ENCODE measurements at regions not wholly inside any gene's neighbourhood (a gene's known extent, or its start where the extent isn't known, plus 50 kb on each side); places are given as distances from the start of the nearest gene placed in this dataset.
A peak's percentile ranks its signal among the peaks of the same experiment; 100 is the strongest.

DNA sequence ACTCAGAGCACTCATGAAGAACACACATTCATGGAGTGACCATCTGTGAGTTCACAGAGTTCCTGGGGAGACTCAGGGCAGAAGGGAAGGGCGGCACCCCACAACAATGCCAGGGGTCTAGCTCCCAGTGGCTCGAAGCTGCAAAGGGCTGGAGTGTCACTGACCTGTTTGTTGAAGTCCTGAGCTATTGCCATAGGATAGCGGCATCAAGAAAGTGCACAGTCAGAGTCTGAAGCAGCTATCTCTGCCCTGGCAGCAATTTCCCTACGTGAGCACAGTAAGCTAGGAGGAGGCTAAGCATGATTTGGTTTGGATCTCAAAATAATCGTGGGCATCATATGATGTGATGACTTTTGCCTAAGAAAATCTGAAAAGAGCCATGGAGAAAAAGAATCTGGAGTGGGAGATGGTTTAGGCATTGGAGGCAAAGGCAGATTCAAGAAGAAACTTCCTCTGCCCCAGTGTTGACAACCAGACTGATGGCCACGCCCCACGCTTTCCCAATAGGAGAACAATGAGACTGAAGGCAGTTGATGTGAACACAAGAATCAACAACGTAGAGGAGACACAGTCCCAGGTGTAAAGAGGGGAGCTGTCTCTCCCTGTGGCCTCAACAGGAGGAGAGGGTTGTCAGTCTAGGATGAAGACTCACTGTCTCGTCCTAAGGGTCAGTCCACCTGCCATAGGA, 100.0 kb upstream of the SLC25A33 start:
- no peak overlapping the region for H3K4me2 ChIP-seq (ENCODE audit: control insufficient read depth, extremely low read depth, insufficient read depth, low read depth, low read length)
- H3K79me2 ChIP-seq (ENCODE audit: control insufficient read depth, insufficient read depth, low read length): no peaks in the 10 kb centered on the region
- H3K9me3 ChIP-seq (ENCODE audit: control insufficient read depth, low read depth, low read length): no peaks in the 10 kb centered on the region
- no peak for TF ChIP-seq EZH2 (IDR thresholded peaks at IDR 0.05; ENCODE audit: low read length)
- TF ChIP-seq, protein P1, sequence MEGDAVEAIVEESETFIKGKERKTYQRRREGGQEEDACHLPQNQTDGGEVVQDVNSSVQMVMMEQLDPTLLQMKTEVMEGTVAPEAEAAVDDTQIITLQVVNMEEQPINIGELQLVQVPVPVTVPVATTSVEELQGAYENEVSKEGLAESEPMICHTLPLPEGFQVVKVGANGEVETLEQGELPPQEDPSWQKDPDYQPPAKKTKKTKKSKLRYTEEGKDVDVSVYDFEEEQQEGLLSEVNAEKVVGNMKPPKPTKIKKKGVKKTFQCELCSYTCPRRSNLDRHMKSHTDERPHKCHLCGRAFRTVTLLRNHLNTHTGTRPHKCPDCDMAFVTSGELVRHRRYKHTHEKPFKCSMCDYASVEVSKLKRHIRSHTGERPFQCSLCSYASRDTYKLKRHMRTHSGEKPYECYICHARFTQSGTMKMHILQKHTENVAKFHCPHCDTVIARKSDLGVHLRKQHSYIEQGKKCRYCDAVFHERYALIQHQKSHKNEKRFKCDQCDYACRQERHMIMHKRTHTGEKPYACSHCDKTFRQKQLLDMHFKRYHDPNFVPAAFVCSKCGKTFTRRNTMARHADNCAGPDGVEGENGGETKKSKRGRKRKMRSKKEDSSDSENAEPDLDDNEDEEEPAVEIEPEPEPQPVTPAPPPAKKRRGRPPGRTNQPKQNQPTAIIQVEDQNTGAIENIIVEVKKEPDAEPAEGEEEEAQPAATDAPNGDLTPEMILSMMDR (optimal IDR thresholded peaks at IDR 0.05 in 1 of 3, IDR thresholded peaks at IDR 0.05 in 1 of 3, conservative IDR thresholded peaks at IDR 0.05 in 1 of 3; ENCODE audit: extremely low read depth in 1 of 3, insufficient read depth in 2 of 3, low read length in 3 of 3): no peak
- FAIRE-seq: no peak
- no peak overlapping the region for H3K9ac ChIP-seq (ENCODE audit: control insufficient read depth, extremely low read depth, insufficient read depth, low read length)
- no peaks in the 10 kb centered on the region for H3K36me3 ChIP-seq (ENCODE audit: control insufficient read depth in 2 of 2, extremely low read depth in 1 of 2, insufficient read depth in 2 of 2, low read length in 2 of 2)
- peaks cover 61% of the 10 kb centered on the region for H3K4me1 ChIP-seq (ENCODE audit: control insufficient read depth, extremely low read depth, insufficient read depth, low read length)
- dilution Hi-C loops (cut with MboI; ENCODE audit: extremely low pct_ligation_motif_present, low sequenced_read_pairs): no loop called here
- H3K27me3 ChIP-seq (ENCODE audit: control insufficient read depth, extremely low read depth, insufficient read depth, low read length): no peaks in the 10 kb centered on the region
- no peaks in the 10 kb centered on the region for H3K9me1 ChIP-seq (ENCODE audit: control insufficient read depth, extremely low read depth, insufficient read depth, low read length)
- DNase-seq (ENCODE audit: low read depth, low spot score): no peak
- peak overlapping the region; percentile 46 for H3K27ac ChIP-seq (ENCODE audit: control insufficient read depth, insufficient read depth, low read length)
- H4K20me1 ChIP-seq (ENCODE audit: control insufficient read depth, extremely low read depth, insufficient read depth, low read length): no peaks in the 10 kb centered on the region
- no peak overlapping the region for H2AFZ ChIP-seq (ENCODE audit: control insufficient read depth, low read length)
- no peak overlapping the region for H3K4me3 ChIP-seq (ENCODE audit: control insufficient read depth in 2 of 3, extremely low read depth in 1 of 3, insufficient read depth in 2 of 3, low read depth in 1 of 3, low read length in 3 of 3)

DNA sequence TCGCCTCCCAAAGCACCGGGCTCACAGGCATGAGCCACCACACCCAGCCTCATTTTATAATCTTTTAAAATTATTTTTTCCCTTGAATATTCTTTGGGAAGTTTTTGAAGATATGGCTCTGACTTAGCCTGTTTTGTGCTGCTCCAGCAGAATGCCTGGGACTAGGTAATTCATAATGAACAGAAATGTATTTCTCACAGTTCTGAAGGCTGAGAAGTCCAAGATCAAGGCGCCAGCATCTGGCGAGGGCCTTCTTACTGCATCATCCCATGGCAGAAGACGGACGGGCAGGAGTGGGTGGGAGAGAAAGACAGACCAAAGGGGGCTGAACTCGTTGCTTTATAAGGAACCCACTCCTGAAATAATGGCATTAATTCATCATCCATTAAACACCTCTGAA, 99.0 kb upstream of the SLC25A33 start:
- H3K27ac ChIP-seq (ENCODE audit: control insufficient read depth, insufficient read depth, low read length): no peak overlapping the region
- no peak overlapping the region for H3K4me3 ChIP-seq (ENCODE audit: control insufficient read depth in 2 of 3, extremely low read depth in 1 of 3, insufficient read depth in 2 of 3, low read depth in 1 of 3, low read length in 3 of 3)
- H3K27me3 ChIP-seq (ENCODE audit: control insufficient read depth, extremely low read depth, insufficient read depth, low read length): no peaks in the 10 kb centered on the region
- TF ChIP-seq, protein P1 (optimal IDR thresholded peaks at IDR 0.05 in 1 of 3, IDR thresholded peaks at IDR 0.05 in 1 of 3, conservative IDR thresholded peaks at IDR 0.05 in 1 of 3; ENCODE audit: extremely low read depth in 1 of 3, insufficient read depth in 2 of 3, low read length in 3 of 3): no peak
- no peak for TF ChIP-seq EZH2 (IDR thresholded peaks at IDR 0.05; ENCODE audit: low read length)
- no peaks in the 10 kb centered on the region for H3K79me2 ChIP-seq (ENCODE audit: control insufficient read depth, insufficient read depth, low read length)
- H3K9me1 ChIP-seq (ENCODE audit: control insufficient read depth, extremely low read depth, insufficient read depth, low read length): no peaks in the 10 kb centered on the region
- no peak for FAIRE-seq
- no peaks in the 10 kb centered on the region for H3K36me3 ChIP-seq (ENCODE audit: control insufficient read depth in 2 of 2, extremely low read depth in 1 of 2, insufficient read depth in 2 of 2, low read length in 2 of 2)
- peaks cover 56% of the 10 kb centered on the region for H3K4me1 ChIP-seq (ENCODE audit: control insufficient read depth, extremely low read depth, insufficient read depth, low read length)
- no peaks in the 10 kb centered on the region for H4K20me1 ChIP-seq (ENCODE audit: control insufficient read depth, extremely low read depth, insufficient read depth, low read length)
- H2AFZ ChIP-seq (ENCODE audit: control insufficient read depth, low read length): no peak overlapping the region
- dilution Hi-C loops (cut with MboI; ENCODE audit: extremely low pct_ligation_motif_present, low sequenced_read_pairs): no loop called here
- no peak overlapping the region for H3K4me2 ChIP-seq (ENCODE audit: control insufficient read depth, extremely low read depth, insufficient read depth, low read depth, low read length)
- no peak overlapping the region for H3K9ac ChIP-seq (ENCODE audit: control insufficient read depth, extremely low read depth, insufficient read depth, low read length)
- no peak for DNase-seq (ENCODE audit: low read depth, low spot score)
- H3K9me3 ChIP-seq (ENCODE audit: control insufficient read depth, low read depth, low read length): no peaks in the 10 kb centered on the region

All from keratinocyte (primary cell).